ENCODE measurements at regions not wholly inside any gene's neighbourhood (a gene's known extent, or its start where the extent isn't known, plus 50 kb on each side); places are given as distances from the start of the nearest gene placed in this dataset.
"Not testable (repeated sequence)": the region's sequence is repeated elsewhere in the genome, so short reads cannot be mapped to it uniquely, and the experiment has no call there.

GRCh38 chr7:86991093-86991769, 68.2 kb downstream of the ELAPOR2 start:
- no peaks in the 10 kb centered on the region for H3K27me3 ChIP-seq
- intact Hi-C loops (cut with DNase I) = no loop called here
- DNase-seq (ENCODE audit: extremely low spot score) = no peak
- H3K9me3 ChIP-seq = no peaks in the 10 kb centered on the region
- H3K4me3 ChIP-seq = no peak overlapping the region
- H3K36me3 ChIP-seq = no peaks in the 10 kb centered on the region
- TF ChIP-seq POLR2AphosphoS5 (IDR thresholded peaks at IDR 0.05) = no peak
- TF ChIP-seq CTCF (IDR thresholded peaks at IDR 0.05) = no peak
- no peak for TF ChIP-seq EP300 (IDR thresholded peaks at IDR 0.05)
- TF ChIP-seq POLR2A (IDR thresholded peaks at IDR 0.05; ENCODE audit: low read depth) = no peak
- H3K4me1 ChIP-seq = peaks cover 0 to 6% (median 3%) of the 10 kb centered on the region in 4 donors
- no peak overlapping the region for H3K27ac ChIP-seq (replicated peaks in 1 of 4)

GRCh38 chr7:86989407-86989806, 70.0 kb downstream of the ELAPOR2 start:
- intact Hi-C loops (cut with DNase I) = no loop called here
- WGBS = 88% methylated on average over 8 of the region's 8 CpGs
- no peak for DNase-seq (ENCODE audit: extremely low spot score)

GRCh38 chr7:86987834-86988233, 71.6 kb downstream of the ELAPOR2 start:
- DNase-seq (ENCODE audit: extremely low spot score); H3K4me1 ChIP-seq; H3K27me3 ChIP-seq; H3K9me3 ChIP-seq; intact Hi-C loops (cut with DNase I); H3K36me3 ChIP-seq; H3K27ac ChIP-seq (replicated peaks in 1 of 4); H3K4me3 ChIP-seq: not testable (repeated sequence)
- WGBS = 93% methylated on average over 4 of the region's 4 CpGs

More at GRCh38 chr7:86989407-86989806, 70.0 kb downstream of the ELAPOR2 start:
- TF ChIP-seq POLR2AphosphoS5 (IDR thresholded peaks at IDR 0.05) = no peak
- no peak for TF ChIP-seq EP300 (IDR thresholded peaks at IDR 0.05)
- TF ChIP-seq CTCF (IDR thresholded peaks at IDR 0.05) = no peak
- TF ChIP-seq POLR2A (IDR thresholded peaks at IDR 0.05; ENCODE audit: low read depth) = no peak
- no peak overlapping the region for H3K4me3 ChIP-seq
- H3K27ac ChIP-seq (replicated peaks in 1 of 4) = no peak overlapping the region
- peaks cover 0 to 6% (median 3%) of the 10 kb centered on the region in 4 donors for H3K4me1 ChIP-seq
- H3K9me3 ChIP-seq = peaks cover 0 to 10% (median 2%) of the 10 kb centered on the region in 4 donors
- no peaks in the 10 kb centered on the region for H3K36me3 ChIP-seq
- H3K27me3 ChIP-seq = no peaks in the 10 kb centered on the region

GRCh38 chr7:86987358-86987757, 72.1 kb downstream of the ELAPOR2 start:
- H3K36me3 ChIP-seq; DNase-seq (ENCODE audit: extremely low spot score); H3K27me3 ChIP-seq; intact Hi-C loops (cut with DNase I); H3K9me3 ChIP-seq; H3K4me1 ChIP-seq; H3K27ac ChIP-seq (replicated peaks in 1 of 4); H3K4me3 ChIP-seq: not testable (repeated sequence)
- 79% methylated on average over 3 of the region's 3 CpGs for WGBS

- H3K9me3 ChIP-seq; H3K27me3 ChIP-seq; H3K4me3 ChIP-seq; H3K27ac ChIP-seq (replicated peaks in 1 of 4); DNase-seq (ENCODE audit: extremely low spot score); H3K4me1 ChIP-seq; intact Hi-C loops (cut with DNase I); H3K36me3 ChIP-seq: not testable (repeated sequence)
- 82% methylated on average over 3 of the region's 3 CpGs for WGBS
Measured at GRCh38 chr7:86985342-86985741, 74.1 kb downstream of the ELAPOR2 start.

GRCh38 chr7:86983654-86984053, 75.8 kb downstream of the ELAPOR2 start:
- WGBS = 100% methylated on average over 1 of the region's 1 CpG
- H3K4me3 ChIP-seq; H3K27me3 ChIP-seq; intact Hi-C loops (cut with DNase I); DNase-seq (ENCODE audit: extremely low spot score); H3K9me3 ChIP-seq; H3K27ac ChIP-seq (replicated peaks in 1 of 4); H3K36me3 ChIP-seq: not testable (repeated sequence)
- H3K4me1 ChIP-seq = peaks cover 4 to 16% (median 11%) of the 10 kb centered on the region in 4 donors

- peaks cover 4 to 16% (median 11%) of the 10 kb centered on the region in 4 donors for H3K4me1 ChIP-seq
- H3K4me3 ChIP-seq; H3K9me3 ChIP-seq; H3K27me3 ChIP-seq; intact Hi-C loops (cut with DNase I); H3K36me3 ChIP-seq; H3K27ac ChIP-seq (replicated peaks in 1 of 4); DNase-seq (ENCODE audit: extremely low spot score): not testable (repeated sequence)
- WGBS = 79% methylated on average over 4 of the region's 9 CpGs
Measured at GRCh38 chr7:86981937-86982336, 77.5 kb downstream of the ELAPOR2 start.

Data from esophagus muscularis mucosa (tissue), 4 donors.